ENCODE measurements at regions not wholly inside any gene's neighbourhood (a gene's known extent, or its start where the extent isn't known, plus 50 kb on each side); places are given as distances from the start of the nearest gene placed in this dataset.

- Histone ChIP-seq H3K36me3 (no peaks in the 10 kb centered on the region), H3K9me3 (peaks cover 4% of the 10 kb centered on the region), H3K4me1 (no peaks in the 10 kb centered on the region), H3K27ac (no peak overlapping the region), H3K4me3 (no peak overlapping the region), H3K27me3 (ENCODE audit: low read depth) (no peaks in the 10 kb centered on the region)
- no peak for ATAC-seq
- intact Hi-C loops (cut with DNase I) = no loop called here
- DNase-seq = no peak
- TF ChIP-seq CTCF (IDR thresholded peaks at IDR 0.05) = no peak
Measured at GRCh38 chr15:53110999-53111398, 320.9 kb upstream of the ONECUT1 start.

DNA sequence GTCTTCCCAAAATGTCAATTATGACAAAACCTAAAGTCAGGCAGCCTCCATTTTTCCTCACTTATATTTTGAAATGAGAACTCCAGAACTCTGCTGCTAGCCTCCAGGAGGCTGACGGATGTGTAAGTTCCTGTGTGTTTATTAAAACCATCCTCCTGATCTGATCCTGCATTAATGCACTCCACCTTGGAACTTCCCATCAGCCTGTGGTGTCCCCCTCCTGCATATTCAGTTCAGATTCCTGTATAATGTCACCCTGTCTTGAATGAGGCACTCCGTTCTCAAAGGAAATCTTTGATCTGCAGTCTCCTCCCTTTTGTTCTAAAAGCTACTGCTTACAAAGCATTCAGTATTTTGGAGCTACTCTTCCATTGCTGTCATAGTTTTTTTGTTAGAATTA lies 318.2 kb upstream of the ONECUT1 start:
- no peak for TF ChIP-seq CTCF (IDR thresholded peaks at IDR 0.05)

DNA sequence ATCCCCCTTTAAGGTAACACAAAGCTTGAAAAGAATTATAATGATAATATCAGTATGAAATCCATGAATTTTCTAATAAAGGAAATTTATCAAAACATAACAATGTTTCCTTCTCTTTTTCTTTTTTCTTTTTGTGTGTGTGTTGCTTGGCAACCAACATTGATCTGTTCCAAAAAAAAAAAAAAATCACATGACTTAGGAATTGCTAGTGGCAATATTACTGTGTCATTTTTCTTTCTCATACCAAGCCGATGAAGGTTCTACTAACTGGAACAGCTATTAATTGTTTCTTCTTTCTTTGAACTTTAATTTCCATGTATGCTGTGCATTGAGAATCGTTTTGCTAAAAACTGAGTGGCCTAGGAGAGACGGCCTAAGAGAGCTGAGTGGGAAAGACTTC lies 317.7 kb upstream of the ONECUT1 start:
- ATAC-seq = no peak

More for the DNA sequence above, 318.2 kb upstream of the ONECUT1 start:
- Histone ChIP-seq H3K27me3 (ENCODE audit: low read depth) (no peaks in the 10 kb centered on the region), H3K27ac (no peak overlapping the region), H3K4me1 (no peaks in the 10 kb centered on the region), H3K36me3 (no peaks in the 10 kb centered on the region), H3K4me3 (no peak overlapping the region), H3K9me3 (no peaks in the 10 kb centered on the region)
- ATAC-seq (no peak), DNase-seq (no peak)
- intact Hi-C loops (cut with DNase I) = no loop called here

GRCh38 chr15:53106505-53107286 lies 316.6 kb upstream of the ONECUT1 start:
- no peaks in the 10 kb centered on the region for H3K27me3 ChIP-seq (ENCODE audit: low read depth)
- H3K27ac ChIP-seq = no peak overlapping the region
- intact Hi-C loops (cut with DNase I) = no loop called here
- no peaks in the 10 kb centered on the region for H3K9me3 ChIP-seq
- TF ChIP-seq CTCF (IDR thresholded peaks at IDR 0.05) = no peak
- DNase-seq (no peak), ATAC-seq (no peak)
- H3K4me1 ChIP-seq = no peaks in the 10 kb centered on the region
- no peaks in the 10 kb centered on the region for H3K36me3 ChIP-seq
- H3K4me3 ChIP-seq = no peak overlapping the region

More for the DNA sequence above, 317.7 kb upstream of the ONECUT1 start:
- intact Hi-C loops (cut with DNase I) = no loop called here
- no peaks in the 10 kb centered on the region for H3K4me1 ChIP-seq
- H3K27ac ChIP-seq = no peak overlapping the region
- no peaks in the 10 kb centered on the region for H3K9me3 ChIP-seq
- no peak overlapping the region for H3K4me3 ChIP-seq
- H3K27me3 ChIP-seq (ENCODE audit: low read depth) = no peaks in the 10 kb centered on the region
- H3K36me3 ChIP-seq = no peaks in the 10 kb centered on the region
- no peak for TF ChIP-seq CTCF (IDR thresholded peaks at IDR 0.05)
- DNase-seq = no peak

- intact Hi-C loops (cut with DNase I) = no loop called here
- TF ChIP-seq CTCF (IDR thresholded peaks at IDR 0.05) = no peak
- no peak for ATAC-seq
Measured at GRCh38 chr15:53102483-53102882, 312.3 kb upstream of the ONECUT1 start.

More at GRCh38 chr15:53102483-53102882, 312.3 kb upstream of the ONECUT1 start:
- no peak overlapping the region for H3K27ac ChIP-seq
- no peaks in the 10 kb centered on the region for H3K4me1 ChIP-seq
- H3K27me3 ChIP-seq (ENCODE audit: low read depth) = no peaks in the 10 kb centered on the region
- no peaks in the 10 kb centered on the region for H3K36me3 ChIP-seq
- H3K4me3 ChIP-seq = no peak overlapping the region
- no peak for DNase-seq
- H3K9me3 ChIP-seq = no peaks in the 10 kb centered on the region

All from lower lobe of right lung (tissue), 2 donors.